ENCODE measurements at regions not wholly inside any gene's neighbourhood (a gene's known extent, or its start where the extent isn't known, plus 50 kb on each side); places are given as distances from the start of the nearest gene placed in this dataset.

- TF ChIP-seq, protein P1, sequence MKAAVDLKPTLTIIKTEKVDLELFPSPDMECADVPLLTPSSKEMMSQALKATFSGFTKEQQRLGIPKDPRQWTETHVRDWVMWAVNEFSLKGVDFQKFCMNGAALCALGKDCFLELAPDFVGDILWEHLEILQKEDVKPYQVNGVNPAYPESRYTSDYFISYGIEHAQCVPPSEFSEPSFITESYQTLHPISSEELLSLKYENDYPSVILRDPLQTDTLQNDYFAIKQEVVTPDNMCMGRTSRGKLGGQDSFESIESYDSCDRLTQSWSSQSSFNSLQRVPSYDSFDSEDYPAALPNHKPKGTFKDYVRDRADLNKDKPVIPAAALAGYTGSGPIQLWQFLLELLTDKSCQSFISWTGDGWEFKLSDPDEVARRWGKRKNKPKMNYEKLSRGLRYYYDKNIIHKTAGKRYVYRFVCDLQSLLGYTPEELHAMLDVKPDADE (IDR thresholded peaks at IDR 0.05) = no peak
- TF ChIP-seq ZNF331 (CRISPR knock-in tag; IDR thresholded peaks at IDR 0.05; ENCODE audit: low read depth) = no peak
- TF ChIP-seq, protein P2, sequence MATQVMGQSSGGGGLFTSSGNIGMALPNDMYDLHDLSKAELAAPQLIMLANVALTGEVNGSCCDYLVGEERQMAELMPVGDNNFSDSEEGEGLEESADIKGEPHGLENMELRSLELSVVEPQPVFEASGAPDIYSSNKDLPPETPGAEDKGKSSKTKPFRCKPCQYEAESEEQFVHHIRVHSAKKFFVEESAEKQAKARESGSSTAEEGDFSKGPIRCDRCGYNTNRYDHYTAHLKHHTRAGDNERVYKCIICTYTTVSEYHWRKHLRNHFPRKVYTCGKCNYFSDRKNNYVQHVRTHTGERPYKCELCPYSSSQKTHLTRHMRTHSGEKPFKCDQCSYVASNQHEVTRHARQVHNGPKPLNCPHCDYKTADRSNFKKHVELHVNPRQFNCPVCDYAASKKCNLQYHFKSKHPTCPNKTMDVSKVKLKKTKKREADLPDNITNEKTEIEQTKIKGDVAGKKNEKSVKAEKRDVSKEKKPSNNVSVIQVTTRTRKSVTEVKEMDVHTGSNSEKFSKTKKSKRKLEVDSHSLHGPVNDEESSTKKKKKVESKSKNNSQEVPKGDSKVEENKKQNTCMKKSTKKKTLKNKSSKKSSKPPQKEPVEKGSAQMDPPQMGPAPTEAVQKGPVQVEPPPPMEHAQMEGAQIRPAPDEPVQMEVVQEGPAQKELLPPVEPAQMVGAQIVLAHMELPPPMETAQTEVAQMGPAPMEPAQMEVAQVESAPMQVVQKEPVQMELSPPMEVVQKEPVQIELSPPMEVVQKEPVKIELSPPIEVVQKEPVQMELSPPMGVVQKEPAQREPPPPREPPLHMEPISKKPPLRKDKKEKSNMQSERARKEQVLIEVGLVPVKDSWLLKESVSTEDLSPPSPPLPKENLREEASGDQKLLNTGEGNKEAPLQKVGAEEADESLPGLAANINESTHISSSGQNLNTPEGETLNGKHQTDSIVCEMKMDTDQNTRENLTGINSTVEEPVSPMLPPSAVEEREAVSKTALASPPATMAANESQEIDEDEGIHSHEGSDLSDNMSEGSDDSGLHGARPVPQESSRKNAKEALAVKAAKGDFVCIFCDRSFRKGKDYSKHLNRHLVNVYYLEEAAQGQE (IDR thresholded peaks at IDR 0.05; ENCODE audit: unreplicated experiment) = no peak
- TF ChIP-seq NANOG (IDR thresholded peaks at IDR 0.05; ENCODE audit: borderline replicate concordance) = no peak
- TF ChIP-seq, protein P3, sequence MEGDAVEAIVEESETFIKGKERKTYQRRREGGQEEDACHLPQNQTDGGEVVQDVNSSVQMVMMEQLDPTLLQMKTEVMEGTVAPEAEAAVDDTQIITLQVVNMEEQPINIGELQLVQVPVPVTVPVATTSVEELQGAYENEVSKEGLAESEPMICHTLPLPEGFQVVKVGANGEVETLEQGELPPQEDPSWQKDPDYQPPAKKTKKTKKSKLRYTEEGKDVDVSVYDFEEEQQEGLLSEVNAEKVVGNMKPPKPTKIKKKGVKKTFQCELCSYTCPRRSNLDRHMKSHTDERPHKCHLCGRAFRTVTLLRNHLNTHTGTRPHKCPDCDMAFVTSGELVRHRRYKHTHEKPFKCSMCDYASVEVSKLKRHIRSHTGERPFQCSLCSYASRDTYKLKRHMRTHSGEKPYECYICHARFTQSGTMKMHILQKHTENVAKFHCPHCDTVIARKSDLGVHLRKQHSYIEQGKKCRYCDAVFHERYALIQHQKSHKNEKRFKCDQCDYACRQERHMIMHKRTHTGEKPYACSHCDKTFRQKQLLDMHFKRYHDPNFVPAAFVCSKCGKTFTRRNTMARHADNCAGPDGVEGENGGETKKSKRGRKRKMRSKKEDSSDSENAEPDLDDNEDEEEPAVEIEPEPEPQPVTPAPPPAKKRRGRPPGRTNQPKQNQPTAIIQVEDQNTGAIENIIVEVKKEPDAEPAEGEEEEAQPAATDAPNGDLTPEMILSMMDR (conservative IDR thresholded peaks at IDR 0.05; ENCODE audit: low read depth in 2 of 2) = no peak
- TF ChIP-seq STAT1 (IDR thresholded peaks at IDR 0.05; ENCODE audit: unreplicated experiment) = no peak
- TF ChIP-seq EZH2phosphoT487 (IDR thresholded peaks at IDR 0.05; ENCODE audit: unreplicated experiment) = no peak
These were observed 94.9 kb upstream of the MED13 start (continued) for GRCh38 chr17:62159994-62160393.

- no peaks in the 10 kb centered on the region for H3K27me3 ChIP-seq (ENCODE audit: insufficient read depth)
- no peaks in the 10 kb centered on the region for H3K36me3 ChIP-seq (ENCODE audit: insufficient read depth)
- Mint-ChIP-seq H3K27me3 (ENCODE audit: insufficient read depth, low read depth, poor library complexity) (peaks cover 1% of the 10 kb centered on the region), H3K36me3 (ENCODE audit: low read depth) (no peaks in the 10 kb centered on the region), H3K4me1 (no peaks in the 10 kb centered on the region), H3K9me3 (no peaks in the 10 kb centered on the region), H3K27ac (no peak overlapping the region), H3K4me3 (no peak overlapping the region)
- no peak overlapping the region for H3K4me2 ChIP-seq
- H3F3A ChIP-seq (replicated peaks; ENCODE audit: low read depth) = no peaks in the 10 kb centered on the region
- H3K9me2 ChIP-seq (ENCODE audit: insufficient read depth) = no peaks in the 10 kb centered on the region
- no peak overlapping the region for H3K27ac ChIP-seq (ENCODE audit: low read depth)
- H3K79me2 ChIP-seq (replicated peaks; ENCODE audit: insufficient read depth) = no peaks in the 10 kb centered on the region
- no peaks in the 10 kb centered on the region for H4K20me1 ChIP-seq (replicated peaks; ENCODE audit: insufficient read depth)
- no peak for ATAC-seq
- no peak for DNase-seq (ENCODE audit: low spot score)
- no peak overlapping the region; the same call in 1 of the 2 replicates for H2AFZ ChIP-seq
- no peaks in the 10 kb centered on the region for H3K4me1 ChIP-seq (ENCODE audit: insufficient read depth)
- no peak overlapping the region for H3K4me3 ChIP-seq
- TF ChIP-seq EZH2 (IDR thresholded peaks at IDR 0.05; ENCODE audit: low read depth, unreplicated experiment) (no peak), CREB1 (CRISPR knock-in tag; IDR thresholded peaks at IDR 0.05; ENCODE audit: low read depth) (no peak), STAT1 (IDR thresholded peaks at IDR 0.05; ENCODE audit: unreplicated experiment) (no peak), ZNF462 (CRISPR knock-in tag; IDR thresholded peaks at IDR 0.05) (no peak), ZNF331 (CRISPR knock-in tag; IDR thresholded peaks at IDR 0.05; ENCODE audit: low read depth) (no peak)
- TF ChIP-seq, protein P1 (IDR thresholded peaks at IDR 0.05) = no peak
These were observed 91.9 kb upstream of the MED13 start for GRCh38 chr17:62156949-62157348.
